ENCODE measurements at regions not wholly inside any gene's neighbourhood (a gene's known extent, or its start where the extent isn't known, plus 50 kb on each side); places are given as distances from the start of the nearest gene placed in this dataset.

DNA sequence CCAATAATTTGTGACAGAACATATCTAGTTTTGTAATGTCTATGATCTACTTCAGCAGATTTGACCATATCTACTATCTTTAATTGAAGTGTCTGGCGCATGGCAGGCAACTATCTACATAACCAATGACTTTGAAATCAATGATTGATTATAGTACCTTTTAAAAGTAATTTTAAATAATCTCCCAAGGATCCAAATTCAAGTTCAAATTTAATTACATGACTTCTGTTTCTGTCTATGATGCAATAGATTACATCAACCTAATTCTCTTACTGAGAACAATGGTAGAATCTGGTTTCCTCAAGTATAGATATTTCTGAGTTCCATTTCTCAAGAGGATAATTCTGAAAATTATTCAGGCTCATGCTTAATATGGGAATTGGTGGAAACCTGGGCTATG, 177.4 kb upstream of the IL15 start:
- no peak overlapping the region for H3K27ac Mint-ChIP-seq
- H3K4me1 Mint-ChIP-seq (ENCODE audit: low read depth), result no peaks in the 10 kb centered on the region
- no peaks in the 10 kb centered on the region for H3K27me3 Mint-ChIP-seq
- no peak overlapping the region for H3K4me3 Mint-ChIP-seq (ENCODE audit: low read depth)
- no peaks in the 10 kb centered on the region for H3K9me3 Mint-ChIP-seq (ENCODE audit: low read depth)
- TF ChIP-seq, protein P1, sequence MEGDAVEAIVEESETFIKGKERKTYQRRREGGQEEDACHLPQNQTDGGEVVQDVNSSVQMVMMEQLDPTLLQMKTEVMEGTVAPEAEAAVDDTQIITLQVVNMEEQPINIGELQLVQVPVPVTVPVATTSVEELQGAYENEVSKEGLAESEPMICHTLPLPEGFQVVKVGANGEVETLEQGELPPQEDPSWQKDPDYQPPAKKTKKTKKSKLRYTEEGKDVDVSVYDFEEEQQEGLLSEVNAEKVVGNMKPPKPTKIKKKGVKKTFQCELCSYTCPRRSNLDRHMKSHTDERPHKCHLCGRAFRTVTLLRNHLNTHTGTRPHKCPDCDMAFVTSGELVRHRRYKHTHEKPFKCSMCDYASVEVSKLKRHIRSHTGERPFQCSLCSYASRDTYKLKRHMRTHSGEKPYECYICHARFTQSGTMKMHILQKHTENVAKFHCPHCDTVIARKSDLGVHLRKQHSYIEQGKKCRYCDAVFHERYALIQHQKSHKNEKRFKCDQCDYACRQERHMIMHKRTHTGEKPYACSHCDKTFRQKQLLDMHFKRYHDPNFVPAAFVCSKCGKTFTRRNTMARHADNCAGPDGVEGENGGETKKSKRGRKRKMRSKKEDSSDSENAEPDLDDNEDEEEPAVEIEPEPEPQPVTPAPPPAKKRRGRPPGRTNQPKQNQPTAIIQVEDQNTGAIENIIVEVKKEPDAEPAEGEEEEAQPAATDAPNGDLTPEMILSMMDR (IDR thresholded peaks at IDR 0.05; ENCODE audit: unreplicated experiment), result no peak
- H3K36me3 Mint-ChIP-seq (ENCODE audit: insufficient read depth), result no peaks in the 10 kb centered on the region
- DNase-seq (ENCODE audit: low spot score, unreplicated experiment), result no peak

DNA sequence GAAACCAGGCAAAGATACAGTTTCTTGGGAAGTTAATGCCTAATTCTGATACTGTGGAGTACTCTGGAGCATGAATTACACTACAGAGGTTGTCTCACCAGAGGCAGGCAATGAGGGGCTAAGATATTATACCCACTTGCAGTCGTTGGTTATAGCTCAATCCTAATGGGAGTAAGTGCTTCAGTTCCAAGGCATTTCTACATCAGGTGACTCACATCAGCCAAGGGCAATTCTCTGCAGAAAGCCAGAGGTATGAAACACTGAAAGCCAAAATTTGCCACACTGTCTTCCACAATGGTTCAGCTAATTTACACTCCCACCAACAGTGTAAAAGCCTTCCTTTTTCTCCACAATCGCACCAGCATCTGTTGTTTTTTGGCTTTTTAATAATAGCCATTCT, 174.0 kb upstream of the IL15 start:
- TF ChIP-seq, protein P1 (IDR thresholded peaks at IDR 0.05; ENCODE audit: unreplicated experiment), result no peak
- no peaks in the 10 kb centered on the region for H3K9me3 Mint-ChIP-seq (ENCODE audit: low read depth)
- no peak for DNase-seq (ENCODE audit: low spot score, unreplicated experiment)
- no peaks in the 10 kb centered on the region for H3K36me3 Mint-ChIP-seq (ENCODE audit: insufficient read depth)
- H3K27ac Mint-ChIP-seq, result peak overlapping the region; percentile 9
- H3K4me1 Mint-ChIP-seq (ENCODE audit: low read depth), result no peaks in the 10 kb centered on the region
- no peaks in the 10 kb centered on the region for H3K27me3 Mint-ChIP-seq
- H3K4me3 Mint-ChIP-seq (ENCODE audit: low read depth), result no peak overlapping the region

DNA sequence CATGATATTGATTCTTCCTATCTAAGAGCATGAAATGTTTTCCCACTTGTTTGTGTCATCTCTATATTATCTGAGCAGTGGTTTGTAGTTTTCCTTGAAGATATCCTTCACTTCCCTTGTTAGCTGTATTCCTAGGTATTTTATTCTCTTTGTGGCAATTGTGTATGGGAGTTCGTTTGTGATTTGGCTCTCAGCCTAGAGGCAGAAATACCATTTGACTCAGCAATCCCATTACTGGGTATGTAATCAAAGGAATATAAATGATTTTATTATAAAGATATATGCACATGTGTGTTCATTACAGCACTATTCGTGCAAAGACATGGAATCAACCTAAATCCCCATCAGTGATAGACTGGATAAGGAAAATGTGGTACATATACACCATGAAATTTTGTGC, 172.7 kb upstream of the IL15 start:
- H3K27ac Mint-ChIP-seq, result no peak overlapping the region
- DNase-seq (ENCODE audit: low spot score, unreplicated experiment), result no peak
- no peaks in the 10 kb centered on the region for H3K9me3 Mint-ChIP-seq (ENCODE audit: low read depth)
- H3K36me3 Mint-ChIP-seq (ENCODE audit: insufficient read depth), result no peaks in the 10 kb centered on the region
- no peak overlapping the region for H3K4me3 Mint-ChIP-seq (ENCODE audit: low read depth)
- TF ChIP-seq, protein P1 (IDR thresholded peaks at IDR 0.05; ENCODE audit: unreplicated experiment), result no peak
- no peaks in the 10 kb centered on the region for H3K27me3 Mint-ChIP-seq
- H3K4me1 Mint-ChIP-seq (ENCODE audit: low read depth), result no peaks in the 10 kb centered on the region

DNA sequence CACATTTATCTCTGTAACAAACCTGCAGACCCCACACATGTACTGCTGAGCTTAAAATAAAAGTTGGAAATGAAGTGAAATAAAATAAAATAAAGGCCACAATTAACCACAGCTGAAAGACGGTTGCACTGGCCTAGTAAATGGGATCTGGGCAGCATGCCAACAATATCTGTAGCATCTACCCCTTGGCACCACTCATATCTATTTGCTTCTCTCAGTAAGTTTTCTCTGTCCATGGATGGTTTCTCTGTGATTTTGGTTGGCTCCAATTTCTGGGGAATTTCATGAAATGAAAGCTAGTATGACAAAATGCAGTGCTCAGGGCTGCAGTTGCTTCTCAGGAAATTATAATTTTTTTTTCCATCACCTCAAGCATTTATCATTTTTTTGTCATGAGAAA, 172.0 kb upstream of the IL15 start:
- TF ChIP-seq, protein P1 (IDR thresholded peaks at IDR 0.05; ENCODE audit: unreplicated experiment), result no peak
- H3K4me1 Mint-ChIP-seq (ENCODE audit: low read depth), result no peaks in the 10 kb centered on the region
- no peak overlapping the region for H3K27ac Mint-ChIP-seq
- H3K36me3 Mint-ChIP-seq (ENCODE audit: insufficient read depth), result no peaks in the 10 kb centered on the region
- H3K4me3 Mint-ChIP-seq (ENCODE audit: low read depth), result no peak overlapping the region
- no peak for DNase-seq (ENCODE audit: low spot score, unreplicated experiment)
- H3K9me3 Mint-ChIP-seq (ENCODE audit: low read depth), result no peaks in the 10 kb centered on the region
- no peaks in the 10 kb centered on the region for H3K27me3 Mint-ChIP-seq

DNA sequence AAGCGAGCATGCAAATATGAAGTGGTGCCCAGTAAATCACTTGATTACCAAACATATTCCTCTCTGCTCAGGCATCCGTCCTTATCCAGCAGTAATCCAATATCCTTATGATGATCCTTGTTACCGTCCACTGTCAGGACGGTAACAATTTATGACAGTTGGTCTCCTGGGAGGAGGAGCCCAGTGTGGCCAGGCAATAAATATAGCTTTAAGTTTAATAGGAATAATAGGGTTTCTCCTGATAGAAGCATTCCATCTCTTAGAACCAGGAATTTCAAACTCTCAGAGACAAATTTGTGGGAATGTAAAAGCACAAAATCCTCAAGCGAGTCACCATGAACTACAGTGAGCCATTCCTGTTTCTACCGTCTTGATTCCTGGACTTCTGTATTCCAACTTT, 171.2 kb upstream of the IL15 start:
- H3K36me3 Mint-ChIP-seq (ENCODE audit: insufficient read depth), result no peaks in the 10 kb centered on the region
- DNase-seq (ENCODE audit: low spot score, unreplicated experiment), result no peak
- TF ChIP-seq, protein P1 (IDR thresholded peaks at IDR 0.05; ENCODE audit: unreplicated experiment), result no peak
- no peaks in the 10 kb centered on the region for H3K9me3 Mint-ChIP-seq (ENCODE audit: low read depth)
- H3K27me3 Mint-ChIP-seq, result no peaks in the 10 kb centered on the region
- no peak overlapping the region for H3K27ac Mint-ChIP-seq
- no peaks in the 10 kb centered on the region for H3K4me1 Mint-ChIP-seq (ENCODE audit: low read depth)
- H3K4me3 Mint-ChIP-seq (ENCODE audit: low read depth), result no peak overlapping the region

Data from progenitor cell of endocrine pancreas (in vitro differentiated cells).